ENCODE measurements at regions not wholly inside any gene's neighbourhood (a gene's known extent, or its start where the extent isn't known, plus 50 kb on each side); places are given as distances from the start of the nearest gene placed in this dataset.

- no peaks in the 10 kb centered on the region for H3K9me1 ChIP-seq (ENCODE audit: control insufficient read depth, insufficient read depth, low read length)
- BruUV-seq (replicated peaks) = no TSS peak
- no peak for FAIRE-seq
- H2AFZ ChIP-seq (ENCODE audit: low read depth, low read length) = no peak overlapping the region
- POLR2A ChIA-PET = no interaction called here
- 4% methylated on average over 4 of the region's 4 CpGs for WGBS (ENCODE audit: insufficient coverage, low coverage, missing lambda C conversion rate)
- intact Hi-C loops (cut with micrococcal nuclease) (no loop called here), in situ Hi-C loops (cut with MboI) (no loop called here)
- CTCF ChIA-PET (ENCODE audit: low intra/inter-chr PET ratio) = no interaction called here
- no peak overlapping the region for H3K4me2 ChIP-seq (ENCODE audit: insufficient read depth, low read length)
- DNase-seq (ENCODE audit: extremely low read depth in 1 of 4, low spot score in 3 of 4) = no peak
- no peaks in the 10 kb centered on the region for H3K27me3 ChIP-seq (ENCODE audit: control insufficient read depth in 2 of 2, insufficient read depth in 2 of 2, low read length in 2 of 2)
- H3K4me1 ChIP-seq (replicated peaks in 1 of 2; ENCODE audit: control insufficient read depth in 2 of 2, insufficient read depth in 2 of 2, low read length in 2 of 2) = no peaks in the 10 kb centered on the region
- TF ChIP-seq ZNF280A (IDR thresholded peaks at IDR 0.05; ENCODE audit: low read depth, partially characterized antibody) (no peak), HNRNPUL1 (IDR thresholded peaks at IDR 0.05; ENCODE audit: low read length) (no peak), RFX7 (CRISPR knock-in tag; IDR thresholded peaks at IDR 0.05) (no peak), ZNF174 (CRISPR knock-in tag; IDR thresholded peaks at IDR 0.05) (no peak), ZKSCAN3 (CRISPR knock-in tag; IDR thresholded peaks at IDR 0.05) (no peak), ZNF263 (CRISPR knock-in tag; IDR thresholded peaks at IDR 0.05; ENCODE audit: borderline replicate concordance) (no peak), CHD1 (IDR thresholded peaks at IDR 0.05; ENCODE audit: low read length) (no peak)
- TF ChIP-seq, protein P1, sequence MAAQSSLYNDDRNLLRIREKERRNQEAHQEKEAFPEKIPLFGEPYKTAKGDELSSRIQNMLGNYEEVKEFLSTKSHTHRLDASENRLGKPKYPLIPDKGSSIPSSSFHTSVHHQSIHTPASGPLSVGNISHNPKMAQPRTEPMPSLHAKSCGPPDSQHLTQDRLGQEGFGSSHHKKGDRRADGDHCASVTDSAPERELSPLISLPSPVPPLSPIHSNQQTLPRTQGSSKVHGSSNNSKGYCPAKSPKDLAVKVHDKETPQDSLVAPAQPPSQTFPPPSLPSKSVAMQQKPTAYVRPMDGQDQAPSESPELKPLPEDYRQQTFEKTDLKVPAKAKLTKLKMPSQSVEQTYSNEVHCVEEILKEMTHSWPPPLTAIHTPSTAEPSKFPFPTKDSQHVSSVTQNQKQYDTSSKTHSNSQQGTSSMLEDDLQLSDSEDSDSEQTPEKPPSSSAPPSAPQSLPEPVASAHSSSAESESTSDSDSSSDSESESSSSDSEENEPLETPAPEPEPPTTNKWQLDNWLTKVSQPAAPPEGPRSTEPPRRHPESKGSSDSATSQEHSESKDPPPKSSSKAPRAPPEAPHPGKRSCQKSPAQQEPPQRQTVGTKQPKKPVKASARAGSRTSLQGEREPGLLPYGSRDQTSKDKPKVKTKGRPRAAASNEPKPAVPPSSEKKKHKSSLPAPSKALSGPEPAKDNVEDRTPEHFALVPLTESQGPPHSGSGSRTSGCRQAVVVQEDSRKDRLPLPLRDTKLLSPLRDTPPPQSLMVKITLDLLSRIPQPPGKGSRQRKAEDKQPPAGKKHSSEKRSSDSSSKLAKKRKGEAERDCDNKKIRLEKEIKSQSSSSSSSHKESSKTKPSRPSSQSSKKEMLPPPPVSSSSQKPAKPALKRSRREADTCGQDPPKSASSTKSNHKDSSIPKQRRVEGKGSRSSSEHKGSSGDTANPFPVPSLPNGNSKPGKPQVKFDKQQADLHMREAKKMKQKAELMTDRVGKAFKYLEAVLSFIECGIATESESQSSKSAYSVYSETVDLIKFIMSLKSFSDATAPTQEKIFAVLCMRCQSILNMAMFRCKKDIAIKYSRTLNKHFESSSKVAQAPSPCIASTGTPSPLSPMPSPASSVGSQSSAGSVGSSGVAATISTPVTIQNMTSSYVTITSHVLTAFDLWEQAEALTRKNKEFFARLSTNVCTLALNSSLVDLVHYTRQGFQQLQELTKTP (IDR thresholded peaks at IDR 0.05; ENCODE audit: low read depth in 1 of 2, partially characterized antibody in 2 of 2) = no peak
- H3K27ac ChIP-seq (ENCODE audit: extremely low read depth, low read depth, low read length) = no peak overlapping the region
- H4K20me1 ChIP-seq (replicated peaks; ENCODE audit: control insufficient read depth, insufficient read depth, low read length) = no peaks in the 10 kb centered on the region
- ATAC-seq = no peak
- no peak overlapping the region for H3K4me3 ChIP-seq
- H3K36me3 ChIP-seq (ENCODE audit: control insufficient read depth, insufficient read depth, low read length) = no peaks in the 10 kb centered on the region
- no peaks in the 10 kb centered on the region for H3K79me2 ChIP-seq (ENCODE audit: control insufficient read depth, insufficient read depth, low read length)
- no peak overlapping the region for H3K9ac ChIP-seq (ENCODE audit: insufficient read depth in 1 of 2, low read depth in 2 of 2, low read length in 2 of 2)
- H3K9me3 ChIP-seq (replicated peaks; ENCODE audit: control insufficient read depth, insufficient read depth, low read depth, low read length) = no peaks in the 10 kb centered on the region
Measured at GRCh38 chr2:198385326-198385725, 580.9 kb downstream of the PLCL1 start.
